Thymus (tissue), 11 donors: ENCODE measurements at regions not wholly inside any gene's neighbourhood (a gene's known extent, or its start where the extent isn't known, plus 50 kb on each side); places are given as distances from the start of the nearest gene placed in this dataset.

Experiments
- DNase-seq, 9 donors: peaks; one replicate each; pipeline ENCODE4 v3.0.0-alpha.2; 2013; ENCODE audit warnings: low spot score in 9 of 9, low read depth in 6 of 9, missing footprints in 1 of 9
- H3K27ac ChIP-seq, 2 donors: one replicate each; pipeline ENCODE4 v1.5.1; 2013; ENCODE audit warnings: control low read depth in 1 of 2, low read depth in 1 of 2, low read length in 1 of 2, mild to moderate bottlenecking in 1 of 2, moderate library complexity in 1 of 2
- H3K27me3 ChIP-seq, 2 donors: one replicate each; pipeline ENCODE4 v1.5.1; 2013; ENCODE audit warnings: low read length in 1 of 2; ENCODE audit not compliant: control insufficient read depth in 2 of 2, insufficient read depth in 1 of 2
- H3K36me3 ChIP-seq, 2 donors: one replicate each; pipeline ENCODE4 v1.5.1; 2013; ENCODE audit warnings: low read length in 1 of 2, mild to moderate bottlenecking in 1 of 2, moderate library complexity in 1 of 2; ENCODE audit not compliant: control insufficient read depth in 2 of 2, insufficient read depth in 2 of 2
- H3K4me1 ChIP-seq, 2 donors: one replicate each; pipeline ENCODE4 v1.5.1; 2013; ENCODE audit warnings: low read length in 2 of 2; ENCODE audit not compliant: control insufficient read depth in 2 of 2, insufficient read depth in 2 of 2
- H3K4me3 ChIP-seq, 2 donors: one replicate each; pipeline ENCODE4 v1.5.1; 2013; ENCODE audit warnings: low read length in 2 of 2, control low read depth in 1 of 2, mild to moderate bottlenecking in 1 of 2
- H3K9me3 ChIP-seq, 2 donors: one replicate each; pipeline ENCODE4 v1.5.1; 2013; ENCODE audit warnings: low read length in 1 of 2, mild to moderate bottlenecking in 1 of 2; ENCODE audit not compliant: control insufficient read depth in 2 of 2, insufficient read depth in 1 of 2
- WGBS: extraction: QIAGEN DNeasy Blood & Tissue Kit; methylation state at CpG from one replicate; pipeline ENCODE4 v1.1.7; 2013; 5-methylcytosine and 5-hydroxymethylcytosine counted together
- donor health status: healthy.

- DNase-seq: no peak
Observed at GRCh38 chr2:46835520-46835919, 80.1 kb downstream of the MCFD2 start.

DNA sequence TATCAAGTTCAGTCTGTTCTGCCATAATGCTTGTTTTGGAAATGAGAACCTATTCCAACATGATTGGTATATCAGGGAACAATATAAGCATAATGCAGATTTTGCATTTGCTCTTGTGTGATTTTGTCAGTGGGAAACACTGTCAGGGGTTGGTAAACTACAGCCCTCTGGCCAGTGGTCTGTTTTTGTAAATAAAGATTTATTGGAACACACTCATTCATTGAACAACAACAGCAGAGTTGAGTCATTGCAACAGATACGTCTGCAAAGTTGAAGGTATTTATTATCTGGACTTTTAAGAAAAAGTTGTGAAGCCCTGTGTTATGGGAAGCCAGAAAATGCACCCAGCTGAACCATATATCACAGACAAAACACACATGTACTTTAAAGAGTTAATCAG, 83.1 kb downstream of the MCFD2 start:
- Histone ChIP-seq H3K4me1 (peaks cover 0 to 11% of the 10 kb centered on the region in 2 donors), H3K9me3 (no peaks in the 10 kb centered on the region), H3K27me3 (no peaks in the 10 kb centered on the region), H3K4me3 (no peak overlapping the region), H3K27ac (no peak overlapping the region), H3K36me3 (no peaks in the 10 kb centered on the region)
- 93% methylated on average over 1 of the region's 1 CpG for WGBS
- no peak for DNase-seq

More at GRCh38 chr2:46835520-46835919, 80.1 kb downstream of the MCFD2 start:
- 98% methylated on average over 6 of the region's 6 CpGs for WGBS
- H3K4me1 ChIP-seq: peaks cover 0 to 8% of the 10 kb centered on the region in 2 donors
- H3K27ac ChIP-seq: no peak overlapping the region
- no peaks in the 10 kb centered on the region for H3K9me3 ChIP-seq
- H3K27me3 ChIP-seq: no peaks in the 10 kb centered on the region
- H3K4me3 ChIP-seq: no peak overlapping the region
- no peaks in the 10 kb centered on the region for H3K36me3 ChIP-seq

- H3K4me3 ChIP-seq: no peak overlapping the region
- H3K27me3 ChIP-seq: no peaks in the 10 kb centered on the region
- peaks cover 0 to 11% of the 10 kb centered on the region in 2 donors for H3K4me1 ChIP-seq
- 99% methylated on average over 4 of the region's 4 CpGs for WGBS
- H3K9me3 ChIP-seq: no peaks in the 10 kb centered on the region
- DNase-seq: no peak
- H3K27ac ChIP-seq: no peak overlapping the region
- no peaks in the 10 kb centered on the region for H3K36me3 ChIP-seq
Observed at GRCh38 chr2:46831869-46832265, 83.7 kb downstream of the MCFD2 start.

- DNase-seq: no peak
- Histone ChIP-seq H3K9me3 (no peaks in the 10 kb centered on the region), H3K4me1 (peaks cover 0 to 7% of the 10 kb centered on the region in 2 donors), H3K27ac (no peak overlapping the region), H3K4me3 (no peak overlapping the region), H3K27me3 (no peaks in the 10 kb centered on the region), H3K36me3 (no peaks in the 10 kb centered on the region)
- 96% methylated on average over 7 of the region's 7 CpGs for WGBS
Observed at GRCh38 chr2:46831051-46831868, 84.3 kb downstream of the MCFD2 start.

- DNase-seq: no peak
- Histone ChIP-seq H3K4me3 (no peak overlapping the region), H3K27me3 (no peaks in the 10 kb centered on the region), H3K4me1 (peaks cover 0 to 4% of the 10 kb centered on the region in 2 donors), H3K9me3 (no peaks in the 10 kb centered on the region), H3K36me3 (no peaks in the 10 kb centered on the region), H3K27ac (no peak overlapping the region)
- 59% methylated on average over 12 of the region's 12 CpGs for WGBS
Observed at GRCh38 chr2:46829231-46829995, 86.2 kb downstream of the MCFD2 start.

DNA sequence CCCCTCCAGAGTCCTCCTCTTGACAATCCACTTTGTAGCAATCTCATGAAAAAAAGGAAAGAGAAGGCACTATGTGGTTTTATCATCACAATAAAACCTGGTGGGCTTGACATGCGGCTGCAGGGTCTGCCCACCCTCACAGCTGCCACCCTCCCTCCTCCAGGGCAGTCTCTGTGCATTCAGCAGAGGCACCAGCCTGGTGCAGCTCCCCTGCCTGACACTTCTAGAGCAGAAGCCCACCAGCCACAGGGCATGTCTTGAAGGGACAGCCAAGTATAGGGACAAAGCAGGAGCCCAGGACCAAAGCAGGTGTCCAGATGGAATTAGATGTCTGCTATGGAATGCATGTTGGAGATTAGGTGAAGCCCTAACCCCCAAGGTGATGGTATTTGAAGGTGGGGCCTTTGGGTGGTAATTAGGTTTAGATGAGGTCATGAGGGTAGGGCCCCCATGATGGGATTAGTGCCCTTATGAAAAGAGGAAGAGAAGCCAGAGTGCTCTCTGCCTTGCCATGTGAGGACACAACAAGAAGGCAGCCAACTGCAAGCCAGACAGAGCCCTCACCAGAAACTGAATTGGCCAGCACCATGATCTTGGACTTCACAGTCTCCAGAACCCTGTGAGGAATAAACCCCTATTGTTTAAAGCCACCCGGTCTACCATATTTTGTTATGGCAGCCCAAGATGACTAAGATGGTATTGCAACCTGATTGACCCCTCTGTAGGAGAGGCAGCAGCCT, 86.9 kb downstream of the MCFD2 start:
- DNase-seq: no peak
- 74% methylated on average over 2 of the region's 2 CpGs for WGBS
- Histone ChIP-seq H3K27ac (no peak overlapping the region), H3K4me3 (no peak overlapping the region), H3K27me3 (no peaks in the 10 kb centered on the region), H3K36me3 (no peaks in the 10 kb centered on the region), H3K9me3 (no peaks in the 10 kb centered on the region), H3K4me1 (peaks cover 0 to 4% of the 10 kb centered on the region in 2 donors)

- Histone ChIP-seq H3K27ac (no peak overlapping the region), H3K4me1 (peaks cover 0 to 4% of the 10 kb centered on the region in 2 donors), H3K9me3 (no peaks in the 10 kb centered on the region), H3K4me3 (no peak overlapping the region), H3K36me3 (no peaks in the 10 kb centered on the region), H3K27me3 (no peaks in the 10 kb centered on the region)
- WGBS: 95% methylated on average over 3 of the region's 3 CpGs
- no peak for DNase-seq
Observed at GRCh38 chr2:46828135-46828438, 87.5 kb downstream of the MCFD2 start.

GRCh38 chr2:46827274-46828134, 88.1 kb downstream of the MCFD2 start:
- DNase-seq: no peak
- WGBS: 96% methylated on average over 12 of the region's 12 CpGs
- Histone ChIP-seq H3K36me3 (no peaks in the 10 kb centered on the region), H3K27ac (no peak overlapping the region), H3K9me3 (no peaks in the 10 kb centered on the region), H3K27me3 (no peaks in the 10 kb centered on the region), H3K4me1 (peaks cover 0 to 4% of the 10 kb centered on the region in 2 donors), H3K4me3 (no peak overlapping the region)
